SK-N-SH treated with all-trans-retinoic acid at 6 μM for 48 hours (cell line): ENCODE measurements at regions not wholly inside any gene's neighbourhood (a gene's known extent, or its start where the extent isn't known, plus 50 kb on each side); places are given as distances from the start of the nearest gene placed in this dataset.

Source experiments
- CSRNP3 ChIP-seq: fragments of 250-450 bp; sonication (Bioruptor Pico); IDR thresholded peaks from 2 replicates; pipeline ENCODE4 v1.5.1; 2021; ENCODE audit warnings: mild to moderate bottlenecking, moderate library complexity
- RARB ChIP-seq: fragments of 250-450 bp; sonication (Bioruptor Pico); IDR thresholded peaks from 2 replicates; pipeline ENCODE4 v1.8.0; 2021; ENCODE audit warnings: mild to moderate bottlenecking, moderate library complexity
- SNAI2 ChIP-seq: fragments of 250-450 bp; sonication (Bioruptor Pico); IDR thresholded peaks from 2 replicates; pipeline ENCODE4 v1.5.0; 2020; ENCODE audit warnings: mild to moderate bottlenecking, moderate library complexity
- ZNF8 ChIP-seq: fragments of 450-650 bp; formaldehyde crosslinking; IDR thresholded peaks from 2 replicates; pipeline ENCODE4 v1.5.0; 2020; ENCODE audit warnings: mild to moderate bottlenecking, moderate library complexity
- TF ChIP-seq, protein P1 (sequence below): fragments of 250-450 bp; sonication (Bioruptor Pico); IDR thresholded peaks from 2 replicates; pipeline ENCODE4 v1.8.0; 2021; ENCODE audit warnings: low read depth, mild to moderate bottlenecking, moderate library complexity, borderline replicate concordance

- no peak for TF ChIP-seq SNAI2 (CRISPR knock-in tag)
- no peak for TF ChIP-seq CSRNP3
- TF ChIP-seq, protein P1, sequence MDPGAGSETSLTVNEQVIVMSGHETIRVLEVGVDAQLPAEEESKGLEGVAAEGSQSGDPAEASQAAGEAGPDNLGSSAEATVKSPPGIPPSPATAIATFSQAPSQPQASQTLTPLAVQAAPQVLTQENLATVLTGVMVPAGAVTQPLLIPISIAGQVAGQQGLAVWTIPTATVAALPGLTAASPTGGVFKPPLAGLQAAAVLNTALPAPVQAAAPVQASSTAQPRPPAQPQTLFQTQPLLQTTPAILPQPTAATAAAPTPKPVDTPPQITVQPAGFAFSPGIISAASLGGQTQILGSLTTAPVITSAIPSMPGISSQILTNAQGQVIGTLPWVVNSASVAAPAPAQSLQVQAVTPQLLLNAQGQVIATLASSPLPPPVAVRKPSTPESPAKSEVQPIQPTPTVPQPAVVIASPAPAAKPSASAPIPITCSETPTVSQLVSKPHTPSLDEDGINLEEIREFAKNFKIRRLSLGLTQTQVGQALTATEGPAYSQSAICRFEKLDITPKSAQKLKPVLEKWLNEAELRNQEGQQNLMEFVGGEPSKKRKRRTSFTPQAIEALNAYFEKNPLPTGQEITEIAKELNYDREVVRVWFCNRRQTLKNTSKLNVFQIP (CRISPR knock-in tag) = no peak
- no peak for TF ChIP-seq ZNF8
- TF ChIP-seq RARB (CRISPR knock-in tag) = no peak
Observed at GRCh38 chr2:19804639-19805260, 97.0 kb downstream of the TTC32 start.
